T-helper 17 cell (primary cell): ENCODE measurements at regions not wholly inside any gene's neighbourhood (a gene's known extent, or its start where the extent isn't known, plus 50 kb on each side); places are given as distances from the start of the nearest gene placed in this dataset.

Experiments
- ATAC-seq: fragments of 150-1000 bp; cut with Tn5 transposase; 2 replicates; pipeline ENCODE4 v1.10.0; 2021; ENCODE audit warnings: mild to moderate bottlenecking, moderate library complexity
- DNase-seq, 3 donors: peaks; one replicate each; pipeline versions ENCODE4 v3.0.0 to v3.0.0-alpha.2; 2020 to 2021
- H3K9me3 ChIP-seq: one replicate; pipeline ENCODE4 v1.7.0; 2013; ENCODE audit warnings: low read length, mild to moderate bottlenecking; ENCODE audit not compliant: control insufficient read depth, poor library complexity, severe bottlenecking
- H3K27ac Mint-ChIP-seq: one replicate; pipeline ENCODE4 v1.8.0; 2022; ENCODE audit warnings: mild to moderate bottlenecking, moderate library complexity, mixed read lengths
- H3K27me3 Mint-ChIP-seq: one replicate; pipeline ENCODE4 v1.8.0; 2022; ENCODE audit warnings: mixed read lengths
- H3K36me3 Mint-ChIP-seq: one replicate; pipeline ENCODE4 v1.8.0; 2022; ENCODE audit warnings: low read depth, mixed read lengths
- H3K4me1 Mint-ChIP-seq: one replicate; pipeline ENCODE4 v1.8.0; 2022; ENCODE audit warnings: mild to moderate bottlenecking, mixed read lengths
- H3K4me3 Mint-ChIP-seq: one replicate; pipeline ENCODE4 v1.8.0; 2022; ENCODE audit warnings: mild to moderate bottlenecking, moderate library complexity, mixed read lengths

DNA sequence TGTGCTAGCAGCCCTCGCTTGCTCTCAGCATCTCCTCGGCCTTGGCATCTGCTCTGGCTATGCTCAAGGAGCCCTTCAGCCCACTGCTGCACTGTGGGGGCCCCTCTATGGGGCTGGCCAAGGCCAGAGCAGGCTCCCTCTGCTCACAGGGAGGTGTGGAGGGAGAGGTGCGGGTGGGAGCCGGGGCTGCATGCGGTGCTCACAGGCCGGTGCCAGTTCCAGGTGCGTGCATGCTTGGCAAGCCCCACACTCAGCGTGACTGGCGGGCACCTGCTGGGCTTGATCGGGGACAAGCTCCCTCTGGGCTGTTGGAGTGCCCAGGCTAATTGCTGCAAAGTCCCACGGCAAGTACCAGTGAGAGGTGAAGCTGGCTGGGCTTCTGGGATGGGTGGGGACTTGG, 170.5 kb downstream of the TRIM36 start:
- Mint-ChIP-seq H3K27me3 (no peaks in the 10 kb centered on the region), H3K27ac (no peak overlapping the region), H3K4me3 (no peak overlapping the region), H3K4me1 (no peaks in the 10 kb centered on the region), H3K36me3 (no peaks in the 10 kb centered on the region)
- H3K9me3 ChIP-seq, result no peaks in the 10 kb centered on the region
- DNase-seq (no peak), ATAC-seq (no peak)

DNA sequence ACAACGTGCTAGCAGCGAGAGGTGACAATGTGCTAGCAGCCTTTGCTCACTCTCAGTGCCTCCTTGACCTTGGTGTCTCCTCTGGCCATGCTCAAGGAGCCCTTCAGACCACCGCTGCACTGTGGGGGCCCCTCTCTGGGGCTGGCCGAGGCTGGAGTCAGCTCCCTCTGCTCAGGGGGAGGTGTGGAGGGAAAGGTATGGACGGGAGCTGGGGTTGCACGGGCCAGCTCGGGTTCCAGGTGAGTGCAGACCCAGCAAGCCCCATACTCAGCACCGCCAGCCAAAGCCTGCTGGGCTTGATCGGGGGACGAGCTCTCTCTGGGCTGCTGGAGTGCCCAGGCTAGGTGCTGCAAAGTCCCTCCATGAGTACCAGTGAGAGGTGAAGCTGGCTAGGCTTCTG, 180.2 kb downstream of the TRIM36 start:
- ATAC-seq (no peak), DNase-seq (no peak)
- H3K4me1 Mint-ChIP-seq, result no peaks in the 10 kb centered on the region
- no peaks in the 10 kb centered on the region for H3K27me3 Mint-ChIP-seq
- H3K4me3 Mint-ChIP-seq, result no peak overlapping the region
- H3K9me3 ChIP-seq, result no peaks in the 10 kb centered on the region
- H3K36me3 Mint-ChIP-seq, result no peaks in the 10 kb centered on the region
- H3K27ac Mint-ChIP-seq, result no peak overlapping the region

DNA sequence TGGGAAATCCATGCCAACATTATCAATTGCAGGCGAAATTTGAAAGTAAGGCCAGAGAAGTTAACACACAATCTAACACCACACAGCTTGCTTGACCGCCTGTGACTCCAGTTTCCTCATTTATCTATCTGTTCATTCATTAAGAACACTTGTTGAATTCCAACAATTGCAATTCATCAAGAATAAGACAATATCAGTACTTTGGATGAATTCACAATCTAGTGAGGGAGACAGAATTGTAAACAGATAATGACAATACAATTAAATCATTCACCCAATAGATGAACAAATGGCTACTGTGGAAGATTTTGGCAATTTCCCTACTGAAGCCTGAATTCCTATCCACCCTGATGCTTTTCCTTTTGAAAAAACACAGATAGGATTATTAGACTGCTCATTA, 181.6 kb downstream of the TRIM36 start:
- Mint-ChIP-seq H3K27ac (no peak overlapping the region), H3K36me3 (no peaks in the 10 kb centered on the region), H3K4me3 (no peak overlapping the region), H3K4me1 (no peaks in the 10 kb centered on the region), H3K27me3 (no peaks in the 10 kb centered on the region)
- DNase-seq (no peak), ATAC-seq (no peak)
- no peaks in the 10 kb centered on the region for H3K9me3 ChIP-seq

DNA sequence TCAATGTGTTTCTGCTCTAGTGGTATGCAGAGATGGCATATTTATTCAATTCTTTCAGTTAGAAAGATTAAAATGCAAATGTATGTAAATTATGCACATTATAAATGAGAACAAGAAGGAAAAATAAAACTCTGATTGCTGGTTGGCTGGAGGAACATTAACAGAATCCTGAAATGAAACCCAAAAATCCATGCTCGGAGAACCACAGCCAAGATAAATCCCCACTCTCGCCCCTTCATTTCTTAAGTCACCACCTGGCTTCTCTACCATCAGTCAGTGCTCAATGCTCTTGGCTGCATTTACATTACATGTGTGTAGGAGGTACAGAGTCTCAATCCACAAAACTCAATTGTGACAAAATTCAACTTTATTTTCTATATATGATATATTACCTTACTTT, 184.9 kb downstream of the TRIM36 start:
- DNase-seq (no peak), ATAC-seq (no peak)
- Mint-ChIP-seq H3K4me1 (no peaks in the 10 kb centered on the region), H3K27ac (no peak overlapping the region), H3K27me3 (no peaks in the 10 kb centered on the region), H3K4me3 (no peak overlapping the region), H3K36me3 (no peaks in the 10 kb centered on the region)
- no peaks in the 10 kb centered on the region for H3K9me3 ChIP-seq

DNA sequence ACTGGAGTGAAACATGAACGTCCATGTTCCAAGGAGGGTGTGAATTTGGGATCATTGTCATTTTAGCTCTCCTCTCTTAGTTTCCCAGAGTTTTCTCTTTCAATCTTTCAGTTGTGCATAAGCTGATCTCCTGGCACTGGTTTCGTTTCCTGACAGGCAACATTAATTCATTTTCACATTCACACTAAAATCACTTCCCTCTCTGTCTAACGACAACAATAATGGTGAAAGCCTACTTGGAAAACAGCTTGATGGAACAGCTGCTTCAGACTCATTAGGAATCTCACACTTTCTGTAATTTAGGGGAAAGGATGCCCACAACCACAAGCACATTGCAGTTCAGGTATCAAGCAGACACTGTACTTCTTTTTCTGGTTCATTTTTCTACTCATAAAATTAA, 188.6 kb downstream of the TRIM36 start:
- Mint-ChIP-seq H3K36me3 (no peaks in the 10 kb centered on the region), H3K4me1 (no peaks in the 10 kb centered on the region), H3K4me3 (no peak overlapping the region), H3K27me3 (no peaks in the 10 kb centered on the region), H3K27ac (no peak overlapping the region)
- no peak for DNase-seq
- no peaks in the 10 kb centered on the region for H3K9me3 ChIP-seq
- no peak for ATAC-seq

DNA sequence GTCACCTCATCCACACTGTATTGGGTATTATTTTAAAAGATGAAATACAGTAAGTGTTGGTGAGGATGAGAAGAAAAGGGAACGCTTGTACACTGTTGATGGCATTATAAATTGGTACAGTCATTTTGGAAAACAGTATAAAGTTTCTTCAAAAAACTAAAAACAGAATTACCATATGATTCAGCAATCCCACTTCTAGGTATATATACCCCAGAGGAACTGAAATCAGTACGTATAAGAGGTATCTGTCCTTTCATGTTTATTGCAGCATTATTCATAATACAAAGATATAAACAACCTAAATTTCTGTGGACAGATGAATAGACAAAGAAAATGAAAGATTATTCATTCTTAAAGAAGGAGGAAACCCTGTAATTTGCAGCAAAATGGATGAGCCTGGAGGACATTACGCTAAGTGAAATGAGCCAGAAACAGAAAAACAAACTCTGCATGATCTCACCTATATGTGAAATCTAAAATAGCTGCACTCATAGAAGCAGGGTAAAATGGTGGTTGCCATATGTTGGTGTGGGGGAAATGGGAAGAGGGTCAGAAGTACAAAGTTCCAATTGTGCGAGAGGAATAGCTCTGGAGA, 191.6 kb downstream of the TRIM36 start:
- Mint-ChIP-seq H3K4me1 (no peaks in the 10 kb centered on the region), H3K27ac (no peak overlapping the region), H3K36me3 (no peaks in the 10 kb centered on the region), H3K27me3 (peaks cover 4% of the 10 kb centered on the region), H3K4me3 (no peak overlapping the region)
- no peak for ATAC-seq
- no peaks in the 10 kb centered on the region for H3K9me3 ChIP-seq
- no peak for DNase-seq

DNA sequence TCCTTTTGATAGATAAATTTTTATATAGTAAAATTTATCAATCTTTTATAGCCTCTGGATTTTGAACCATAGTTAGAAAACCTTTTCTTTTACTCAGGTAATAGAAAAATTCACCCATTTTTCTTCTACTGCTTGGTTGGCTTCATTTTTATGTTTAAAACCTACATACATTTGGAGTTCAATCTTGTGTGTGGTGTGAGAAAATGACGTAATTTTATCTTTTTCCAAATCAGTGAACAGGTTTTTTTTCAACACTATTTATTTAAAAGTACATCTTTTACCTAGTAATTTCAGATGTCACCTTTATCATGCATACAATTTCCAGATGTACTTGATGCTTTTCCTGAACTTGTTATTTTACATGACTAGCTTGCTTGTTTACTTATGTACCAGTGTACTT, 200.2 kb downstream of the TRIM36 start:
- H3K27ac Mint-ChIP-seq, result no peak overlapping the region
- no peaks in the 10 kb centered on the region for H3K36me3 Mint-ChIP-seq
- no peak overlapping the region for H3K4me3 Mint-ChIP-seq
- DNase-seq, result no peak
- no peaks in the 10 kb centered on the region for H3K9me3 ChIP-seq
- no peaks in the 10 kb centered on the region for H3K4me1 Mint-ChIP-seq
- ATAC-seq, result no peak
- H3K27me3 Mint-ChIP-seq, result peaks cover 4% of the 10 kb centered on the region

DNA sequence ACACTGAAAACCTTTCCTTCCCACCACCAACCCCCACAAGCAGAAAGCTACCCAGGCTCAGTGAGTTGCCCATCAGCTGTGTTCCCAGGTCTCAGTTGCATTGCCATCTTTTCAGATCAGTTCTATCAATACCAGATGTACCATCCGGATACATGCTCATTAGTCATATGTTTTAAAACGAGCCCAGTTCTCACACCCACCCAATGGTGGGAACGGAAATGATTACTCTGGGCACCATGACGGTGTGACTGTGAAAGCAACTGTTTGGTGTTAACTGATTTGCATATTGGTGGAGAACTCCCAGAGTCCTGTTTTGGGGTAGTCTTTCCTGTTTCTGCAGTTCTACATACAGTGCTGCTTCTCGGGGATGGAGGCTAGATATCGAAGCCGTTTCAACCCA, 212.3 kb downstream of the TRIM36 start:
- Mint-ChIP-seq H3K4me3 (no peak overlapping the region), H3K27ac (no peak overlapping the region), H3K36me3 (no peaks in the 10 kb centered on the region), H3K4me1 (no peaks in the 10 kb centered on the region), H3K27me3 (no peaks in the 10 kb centered on the region)
- ATAC-seq (no peak), DNase-seq (no peak)
- no peaks in the 10 kb centered on the region for H3K9me3 ChIP-seq

DNA sequence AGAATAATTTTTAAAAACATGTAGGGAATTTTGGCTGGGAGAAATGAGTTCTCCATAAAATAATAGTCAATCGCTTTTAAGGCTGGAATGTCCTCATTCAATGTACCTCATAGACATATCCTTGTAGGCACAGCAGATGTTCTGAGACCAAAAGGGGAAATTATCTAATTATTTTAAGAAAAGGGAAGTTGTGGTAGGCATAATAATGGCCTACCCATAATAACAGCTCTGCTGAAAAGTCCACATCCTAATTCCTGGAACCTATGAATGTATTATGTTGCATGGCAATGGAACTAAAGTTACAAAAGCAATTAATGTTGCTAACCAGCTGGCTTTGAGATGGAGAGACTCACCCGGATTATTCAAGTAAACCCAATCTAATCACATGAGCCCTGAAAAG, 216.1 kb downstream of the TRIM36 start:
- H3K9me3 ChIP-seq, result no peaks in the 10 kb centered on the region
- no peaks in the 10 kb centered on the region for H3K36me3 Mint-ChIP-seq
- H3K27me3 Mint-ChIP-seq, result no peaks in the 10 kb centered on the region
- no peak for DNase-seq
- H3K4me3 Mint-ChIP-seq, result no peak overlapping the region
- ATAC-seq, result no peak
- H3K27ac Mint-ChIP-seq, result no peak overlapping the region
- H3K4me1 Mint-ChIP-seq, result no peaks in the 10 kb centered on the region

DNA sequence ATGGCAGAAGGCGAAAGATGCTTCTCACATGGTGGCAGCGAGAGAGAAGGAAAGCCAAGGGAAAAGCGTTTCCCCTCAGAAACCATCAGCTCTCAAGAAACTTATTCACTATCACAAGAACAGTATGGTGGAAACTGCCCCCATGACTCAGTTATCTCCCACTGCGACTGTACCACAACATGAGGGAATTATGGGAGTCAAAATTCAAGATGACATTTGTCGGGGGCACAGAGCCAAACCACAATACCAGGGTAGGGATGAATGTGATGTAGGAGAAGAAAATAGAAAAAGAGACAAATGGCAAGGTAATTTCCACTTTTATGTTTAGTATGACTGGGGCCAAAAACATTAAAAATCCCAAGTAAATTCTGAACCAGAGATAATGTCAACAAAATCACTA, 216.8 kb downstream of the TRIM36 start:
- Mint-ChIP-seq H3K27me3 (no peaks in the 10 kb centered on the region), H3K4me3 (no peak overlapping the region), H3K4me1 (no peaks in the 10 kb centered on the region), H3K36me3 (no peaks in the 10 kb centered on the region), H3K27ac (no peak overlapping the region)
- H3K9me3 ChIP-seq, result no peaks in the 10 kb centered on the region
- DNase-seq (no peak), ATAC-seq (no peak)

DNA sequence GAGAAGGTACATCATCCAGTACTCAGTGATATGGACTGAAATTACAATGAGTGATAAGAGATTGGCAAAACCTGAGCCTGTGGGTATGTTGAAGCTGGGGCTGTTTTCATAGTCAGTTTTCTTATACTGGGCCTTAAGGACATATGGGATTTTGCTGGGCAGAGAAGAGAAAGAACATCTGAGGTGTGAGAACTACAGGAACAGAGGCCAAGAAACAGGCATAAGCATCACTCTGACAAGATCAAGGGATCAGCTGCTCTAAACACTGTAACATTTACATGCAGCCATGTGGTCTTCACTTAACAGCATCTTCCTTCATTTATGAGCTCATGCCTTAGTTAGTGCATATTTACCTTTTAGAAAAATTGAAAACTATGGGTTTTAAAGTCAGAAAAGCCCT, 220.0 kb downstream of the TRIM36 start:
- H3K36me3 Mint-ChIP-seq, result no peaks in the 10 kb centered on the region
- H3K4me3 Mint-ChIP-seq, result no peak overlapping the region
- H3K9me3 ChIP-seq, result no peaks in the 10 kb centered on the region
- no peak overlapping the region for H3K27ac Mint-ChIP-seq
- no peak for ATAC-seq
- H3K27me3 Mint-ChIP-seq, result no peaks in the 10 kb centered on the region
- no peak for DNase-seq
- H3K4me1 Mint-ChIP-seq, result no peaks in the 10 kb centered on the region

DNA sequence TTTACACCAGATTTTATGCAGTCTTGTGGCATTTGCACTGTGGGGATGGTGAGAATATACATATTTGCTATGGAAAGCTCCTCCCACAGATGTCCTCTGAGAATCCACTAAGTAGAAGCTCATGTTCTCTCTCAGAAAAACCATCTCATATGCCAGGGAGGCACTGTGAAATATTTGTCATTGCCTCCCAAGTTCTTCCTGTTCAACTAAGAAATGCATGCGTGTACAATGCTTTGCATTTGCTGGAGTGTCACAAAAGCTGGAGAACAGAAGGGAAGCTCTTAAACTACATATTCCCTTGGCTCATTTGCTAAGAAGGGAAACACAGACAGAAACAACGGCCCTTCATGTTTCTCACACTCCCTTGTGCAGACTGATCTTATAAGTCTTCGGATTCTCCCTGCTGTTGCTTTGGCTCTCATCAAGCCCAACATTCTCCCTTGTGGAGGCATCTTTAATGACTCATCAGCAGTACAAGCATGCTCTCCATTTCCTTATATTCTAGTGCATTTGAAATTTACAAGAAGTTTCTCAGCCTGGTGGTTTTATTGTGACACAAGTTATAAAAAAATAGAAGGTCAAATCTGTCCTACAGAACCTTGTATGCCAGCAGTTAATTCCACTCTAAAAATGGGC, 220.6 kb downstream of the TRIM36 start:
- H3K36me3 Mint-ChIP-seq, result no peaks in the 10 kb centered on the region
- H3K27ac Mint-ChIP-seq, result no peak overlapping the region
- DNase-seq (no peak), ATAC-seq (no peak)
- H3K4me1 Mint-ChIP-seq, result no peaks in the 10 kb centered on the region
- no peaks in the 10 kb centered on the region for H3K9me3 ChIP-seq
- H3K4me3 Mint-ChIP-seq, result no peak overlapping the region
- H3K27me3 Mint-ChIP-seq, result no peaks in the 10 kb centered on the region

DNA sequence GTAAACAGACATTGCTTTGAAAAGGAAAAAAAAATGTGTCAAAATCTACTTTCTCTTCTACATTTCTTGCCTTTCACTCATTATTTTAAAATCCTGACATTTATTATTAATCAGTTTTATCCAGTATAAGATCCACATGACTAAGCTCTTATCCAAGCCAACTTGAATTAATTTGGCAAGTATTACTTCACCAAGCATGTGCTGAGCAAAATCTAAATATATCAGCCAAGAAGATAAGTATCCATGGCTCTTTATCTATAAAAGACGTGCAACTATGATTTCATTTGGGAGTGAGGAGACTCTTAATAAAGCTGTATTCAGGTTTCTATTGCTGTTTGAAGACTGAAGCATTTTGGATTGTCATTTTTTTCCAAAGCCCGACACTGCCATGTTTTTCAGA, 221.3 kb downstream of the TRIM36 start:
- no peak overlapping the region for H3K27ac Mint-ChIP-seq
- no peak overlapping the region for H3K4me3 Mint-ChIP-seq
- ATAC-seq (no peak), DNase-seq (no peak)
- H3K36me3 Mint-ChIP-seq, result no peaks in the 10 kb centered on the region
- no peaks in the 10 kb centered on the region for H3K4me1 Mint-ChIP-seq
- H3K9me3 ChIP-seq, result no peaks in the 10 kb centered on the region
- H3K27me3 Mint-ChIP-seq, result no peaks in the 10 kb centered on the region

DNA sequence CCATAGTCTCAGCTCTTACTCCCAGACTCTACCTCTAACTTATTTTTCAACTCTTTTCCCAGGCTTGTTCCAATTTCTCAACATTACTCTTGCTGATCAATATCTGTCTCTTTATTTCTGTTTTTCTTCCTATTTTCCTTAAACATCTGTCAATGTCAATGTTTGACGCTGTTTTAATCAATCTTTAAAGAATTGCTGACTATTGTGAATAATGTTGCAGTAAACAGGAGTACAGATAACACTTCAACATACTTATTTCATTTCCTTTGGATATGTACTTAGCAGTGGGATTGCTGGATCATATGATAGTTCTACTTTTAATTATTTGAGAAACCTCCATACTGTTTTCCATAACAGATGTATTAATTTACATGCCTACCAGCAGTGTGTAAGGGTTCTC, 229.0 kb downstream of the TRIM36 start:
- no peaks in the 10 kb centered on the region for H3K36me3 Mint-ChIP-seq
- no peak overlapping the region for H3K4me3 Mint-ChIP-seq
- ATAC-seq (no peak), DNase-seq (no peak)
- H3K27me3 Mint-ChIP-seq, result no peaks in the 10 kb centered on the region
- H3K27ac Mint-ChIP-seq, result no peak overlapping the region
- H3K9me3 ChIP-seq, result no peaks in the 10 kb centered on the region
- H3K4me1 Mint-ChIP-seq, result no peaks in the 10 kb centered on the region
